ENCODE measurements at regions not wholly inside any gene's neighbourhood (a gene's known extent, or its start where the extent isn't known, plus 50 kb on each side); places are given as distances from the start of the nearest gene placed in this dataset.

DNA sequence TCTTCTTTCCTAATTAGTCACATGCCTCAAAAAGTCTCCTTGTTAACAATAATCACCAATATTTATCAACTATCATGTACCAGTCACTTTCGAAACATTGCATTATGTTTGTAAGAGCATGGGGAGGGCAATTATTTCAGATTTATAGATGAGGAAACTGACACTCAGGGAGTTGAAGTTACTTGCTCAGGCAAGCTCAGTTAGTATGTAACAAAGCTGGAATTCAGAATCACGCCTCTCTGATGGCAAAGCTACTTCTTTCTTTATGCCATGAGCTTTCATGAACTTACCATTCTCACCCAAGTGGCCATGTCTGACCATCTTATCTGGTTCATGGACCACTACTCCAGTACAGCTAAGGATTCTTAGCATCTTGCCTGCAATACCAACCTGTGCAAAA lies 183.4 kb upstream of the TANK start:
- no peak for DNase-seq

DNA sequence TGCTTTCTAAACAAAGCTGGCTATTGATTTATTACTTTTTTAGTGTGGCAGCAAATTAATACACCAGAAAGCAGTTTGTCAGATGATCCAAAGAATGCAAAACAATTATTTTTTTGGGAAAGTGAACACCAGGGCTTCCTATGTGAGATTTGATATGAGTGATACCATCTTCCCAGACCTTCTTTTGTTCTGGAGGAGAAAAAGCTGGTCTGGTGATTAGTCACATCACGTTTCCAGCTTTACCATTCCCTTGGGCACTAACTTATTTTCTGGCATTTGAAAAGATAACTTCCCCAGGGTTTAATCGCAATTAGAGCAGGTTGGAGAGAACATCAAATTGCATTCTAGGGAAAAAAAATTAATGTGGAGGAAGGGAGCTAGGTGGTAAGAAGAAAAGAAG lies 182.9 kb upstream of the TANK start:
- no peak for DNase-seq

DNA sequence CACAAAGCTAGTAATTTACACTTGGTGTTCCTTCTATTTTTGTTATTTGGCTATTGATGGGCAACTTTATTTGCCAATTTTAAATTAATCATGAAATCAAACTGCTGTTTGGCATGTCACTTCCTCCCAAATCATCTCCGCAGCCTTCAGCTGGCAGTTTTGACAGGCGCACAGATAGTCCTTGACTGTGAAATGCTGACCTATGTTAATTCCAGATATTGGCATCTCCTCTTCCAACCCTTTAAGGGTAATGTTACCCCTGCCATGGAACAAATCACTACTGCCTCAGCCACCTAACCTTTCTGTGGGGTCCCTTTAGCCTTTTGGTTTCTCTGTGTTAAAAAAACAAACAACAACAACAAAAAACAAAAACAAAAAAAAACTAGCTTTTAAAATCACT lies 182.4 kb upstream of the TANK start:
- DNase-seq, result no peak

DNA sequence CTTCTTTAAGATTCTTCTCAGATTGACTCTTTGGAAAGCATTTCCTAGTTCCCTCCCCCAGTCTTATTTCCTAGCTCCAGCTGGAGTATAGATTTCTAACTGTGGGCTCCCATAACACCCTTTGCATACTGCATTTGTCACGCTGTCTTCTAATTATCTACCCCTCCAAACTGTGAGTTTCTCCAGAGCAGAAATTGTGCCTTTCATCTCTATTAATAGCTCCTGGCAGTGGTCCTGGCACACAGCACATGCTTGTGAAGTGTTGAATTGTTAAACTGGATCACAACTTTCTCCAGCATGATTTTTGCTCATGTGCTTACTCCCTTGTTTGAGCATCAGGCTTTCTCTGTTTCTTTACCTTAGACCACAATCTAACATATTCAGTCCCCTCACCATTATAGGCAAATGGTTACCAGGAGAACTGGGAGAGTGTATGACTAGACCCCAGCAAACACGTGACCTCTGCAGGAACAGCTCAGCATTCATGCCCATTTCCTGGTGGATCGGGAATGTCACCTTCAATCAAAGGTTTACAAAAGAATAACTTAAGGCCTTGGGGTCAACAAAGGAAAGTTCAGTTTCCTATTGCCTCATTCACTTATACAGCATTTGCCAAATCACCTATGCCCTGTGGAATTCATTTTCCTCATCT lies 175.7 kb upstream of the TANK start:
- DNase-seq, result no peak

DNA sequence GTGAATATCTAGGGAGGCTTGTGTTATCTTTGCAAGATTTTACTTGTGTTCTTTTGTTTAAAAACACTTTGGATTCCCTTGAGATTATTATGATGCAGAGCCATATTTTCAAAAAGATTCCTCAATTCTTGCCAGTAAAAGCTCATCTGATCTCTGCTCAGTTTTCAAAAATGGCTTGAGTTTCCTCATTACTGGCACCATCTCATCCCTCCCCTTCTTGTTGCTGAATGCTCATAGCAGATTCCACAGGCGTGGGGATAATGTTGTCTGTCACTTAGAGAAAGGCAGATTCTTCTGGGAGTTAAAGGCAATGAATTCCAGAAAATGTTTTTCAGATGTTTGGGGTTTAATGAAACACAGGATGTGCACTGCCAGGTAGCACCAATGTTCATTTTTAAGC lies 170.4 kb upstream of the TANK start:
- no peak for DNase-seq

DNA sequence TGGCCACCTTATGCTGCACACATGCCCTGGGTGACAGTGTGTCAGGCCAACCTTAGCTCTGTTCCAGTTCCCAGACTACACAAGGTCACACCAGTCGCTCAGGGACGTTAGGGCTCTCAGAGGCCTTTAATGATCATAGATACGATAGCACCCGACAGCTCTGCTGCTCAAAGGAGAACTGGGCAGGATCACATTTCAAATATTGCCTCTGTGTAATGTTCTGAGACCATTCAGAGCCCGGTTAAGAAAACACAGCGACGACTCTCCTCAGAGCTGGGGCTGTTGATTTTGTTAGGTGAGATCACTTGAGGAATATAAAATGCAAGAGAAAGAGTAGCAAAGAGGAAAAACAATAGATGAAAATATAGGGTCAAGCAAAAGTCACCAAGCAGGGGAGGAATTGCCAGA lies 166.6 kb upstream of the TANK start:
- no peak for DNase-seq

DNA sequence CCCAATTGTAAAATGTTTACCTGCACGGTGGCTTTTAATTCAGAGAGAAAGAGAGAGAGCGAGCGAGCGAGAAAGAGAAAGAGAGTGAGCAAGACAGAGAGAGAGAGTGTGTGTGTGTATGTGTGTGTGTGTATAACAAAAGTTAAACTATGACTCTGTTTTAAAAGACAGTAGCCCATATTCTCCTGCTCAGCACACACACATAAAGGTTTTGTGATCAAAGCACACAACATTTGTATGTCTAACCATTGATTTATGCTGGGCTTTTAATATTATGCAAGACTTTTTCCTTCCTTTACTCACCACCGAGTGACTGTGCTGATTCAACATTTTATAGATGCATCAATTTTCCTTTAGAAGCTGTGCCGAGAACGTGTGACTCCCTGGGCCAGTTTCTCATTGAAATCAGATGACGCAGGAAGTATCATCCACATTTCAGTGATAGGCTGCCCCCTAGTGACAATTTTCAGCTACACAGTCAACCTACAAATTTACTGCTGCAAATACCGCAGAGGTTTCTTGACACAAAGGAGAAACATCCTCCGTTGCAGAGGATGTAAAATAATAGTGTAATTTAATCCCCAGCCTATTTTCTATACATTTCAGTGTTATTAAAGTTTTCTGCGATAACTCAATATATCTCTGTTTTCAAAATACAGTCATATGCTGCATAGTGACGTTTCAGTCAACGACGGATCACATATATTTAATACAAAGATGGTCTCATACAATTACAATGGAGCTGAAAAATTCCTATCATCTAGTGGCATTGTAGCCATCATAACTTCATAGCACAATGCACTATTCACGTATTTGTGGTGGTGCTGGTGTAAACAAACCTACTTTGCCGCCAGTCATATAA lies 165.9 kb upstream of the TANK start:
- DNase-seq, result peak; percentile 5 to 71

DNA sequence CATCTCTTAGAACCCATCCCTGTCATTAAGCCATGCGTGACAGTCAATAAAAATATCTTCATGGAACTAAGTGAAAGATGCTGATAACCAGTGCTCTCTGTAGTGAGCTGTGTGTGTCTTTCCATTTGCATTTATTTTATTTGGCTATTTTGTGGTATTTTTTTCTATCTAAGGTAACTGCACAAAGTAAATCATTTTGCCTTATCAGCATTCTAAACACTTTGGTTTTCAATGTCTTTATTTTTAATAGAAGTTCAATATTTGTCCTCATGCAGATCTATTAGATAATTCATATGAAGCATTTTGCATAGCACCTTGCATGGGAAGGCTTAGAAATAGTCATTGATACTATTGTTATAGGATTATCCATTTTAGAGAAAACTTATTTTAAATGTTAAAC lies 163.6 kb upstream of the TANK start:
- no peak for DNase-seq

DNA sequence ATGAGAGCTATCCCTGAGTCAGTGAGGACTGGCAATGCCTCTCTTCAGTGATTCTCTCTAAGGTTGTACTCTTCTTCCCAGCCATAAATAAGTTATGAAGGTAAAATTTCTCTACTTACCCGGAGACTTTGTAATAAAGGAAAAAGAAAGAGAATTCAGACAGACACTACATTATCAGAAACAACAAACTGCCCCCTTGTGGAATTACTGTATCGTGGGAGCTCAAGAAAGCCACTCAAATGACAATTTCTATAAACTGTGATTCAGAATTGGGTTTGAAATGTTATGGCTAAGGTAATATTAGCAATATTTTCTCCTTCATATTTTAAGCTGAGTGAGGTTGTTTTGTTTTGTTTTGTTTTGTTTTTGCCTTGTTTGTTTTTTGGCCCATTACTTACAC lies 155.8 kb upstream of the TANK start:
- DNase-seq, result peak in 1 of 2 experiments; percentile 13

DNA sequence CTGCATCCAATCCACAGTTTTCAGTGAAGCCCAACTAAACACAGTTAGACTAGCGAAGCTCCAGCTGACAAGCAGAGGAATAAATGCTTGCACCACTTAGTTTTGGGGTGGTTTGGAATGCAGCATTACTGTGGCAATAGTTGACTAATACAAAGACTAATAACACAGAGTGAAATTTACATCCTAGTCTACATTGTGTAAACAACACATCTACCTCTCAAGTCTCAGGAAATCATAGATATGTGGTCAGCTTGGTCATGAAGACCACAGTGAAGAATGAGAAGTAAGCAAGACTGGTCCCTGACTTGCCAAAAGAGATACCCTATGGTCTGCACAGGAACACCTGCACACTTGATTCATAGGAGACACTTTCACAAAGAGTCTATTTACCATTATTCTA lies 155.1 kb upstream of the TANK start:
- no peak for DNase-seq

DNA sequence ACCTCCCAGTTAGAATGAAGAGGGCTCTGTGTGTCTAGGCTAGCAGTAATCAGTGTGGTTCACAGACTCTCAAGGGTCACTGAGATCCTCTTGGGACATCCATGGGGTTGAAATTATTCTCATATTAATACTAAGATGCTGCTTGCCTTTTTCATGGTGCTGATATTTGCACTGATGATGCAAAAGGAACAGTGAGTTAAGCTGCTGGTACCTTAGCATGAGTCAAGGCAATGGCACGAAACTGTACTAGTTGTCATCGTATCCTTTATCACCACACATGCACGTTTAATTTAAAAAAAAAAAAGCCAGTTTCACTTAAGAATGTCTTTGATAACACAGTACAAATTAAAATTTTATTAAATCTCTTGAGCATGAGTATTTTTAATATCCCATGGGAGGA lies 151.9 kb upstream of the TANK start:
- DNase-seq, result no peak

DNA sequence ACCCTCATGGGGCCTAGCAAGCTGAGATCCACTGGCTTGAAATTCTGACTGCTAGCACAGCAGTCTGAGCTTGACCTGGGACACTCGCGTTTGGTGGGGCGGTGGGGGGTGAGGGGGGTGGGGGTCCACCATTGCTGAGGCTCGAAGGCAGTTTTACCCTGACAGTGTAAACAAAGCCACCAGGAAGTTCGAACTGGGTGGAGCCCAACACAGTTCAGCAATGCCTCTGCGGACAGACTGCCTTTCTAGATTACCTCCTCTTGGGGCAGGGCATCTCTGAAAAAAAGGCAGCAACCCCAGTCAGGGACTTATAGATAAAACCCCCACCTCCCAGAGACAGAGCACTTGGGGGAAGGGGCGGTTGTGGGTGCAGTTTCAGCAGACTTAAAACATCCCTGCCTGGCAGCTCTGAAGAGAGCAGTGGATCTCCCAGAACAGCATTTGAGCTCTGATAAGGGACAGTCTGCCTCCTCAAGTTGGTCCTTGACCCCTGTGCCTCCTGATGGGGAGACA lies 149.7 kb upstream of the TANK start:
- DNase-seq, result no peak

DNA sequence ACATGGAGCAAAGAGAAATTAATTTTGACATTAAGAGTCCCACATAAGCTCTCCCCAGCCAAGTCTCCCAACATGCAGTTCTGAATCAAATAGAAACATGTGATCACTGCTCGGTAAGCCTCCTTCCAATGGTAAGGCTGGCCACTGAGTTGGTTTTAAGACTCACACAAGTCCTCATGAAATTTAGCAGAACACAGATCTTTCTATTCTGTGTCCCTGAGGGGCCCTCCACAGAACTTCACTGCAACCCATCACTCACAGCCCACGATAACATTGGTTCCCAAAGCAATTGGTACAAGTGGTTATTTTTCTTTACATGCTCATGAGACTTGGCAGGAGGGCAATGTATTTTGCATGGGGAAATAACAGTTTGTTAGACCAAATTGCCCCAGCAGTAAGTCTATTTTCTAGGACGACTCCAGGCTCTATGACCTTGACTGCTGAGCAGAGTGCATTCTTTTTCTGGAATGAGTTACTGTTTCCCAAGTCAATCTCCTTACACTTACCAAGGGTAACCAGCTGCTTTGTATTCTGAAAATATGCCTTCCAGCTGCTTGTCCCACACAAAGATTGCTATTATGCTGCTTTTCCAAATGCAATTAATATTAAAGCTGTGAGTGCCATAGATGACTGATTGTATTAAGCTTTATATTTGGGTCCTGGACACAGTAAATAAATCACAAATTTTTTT lies 142.3 kb upstream of the TANK start:
- no peak for DNase-seq

DNA sequence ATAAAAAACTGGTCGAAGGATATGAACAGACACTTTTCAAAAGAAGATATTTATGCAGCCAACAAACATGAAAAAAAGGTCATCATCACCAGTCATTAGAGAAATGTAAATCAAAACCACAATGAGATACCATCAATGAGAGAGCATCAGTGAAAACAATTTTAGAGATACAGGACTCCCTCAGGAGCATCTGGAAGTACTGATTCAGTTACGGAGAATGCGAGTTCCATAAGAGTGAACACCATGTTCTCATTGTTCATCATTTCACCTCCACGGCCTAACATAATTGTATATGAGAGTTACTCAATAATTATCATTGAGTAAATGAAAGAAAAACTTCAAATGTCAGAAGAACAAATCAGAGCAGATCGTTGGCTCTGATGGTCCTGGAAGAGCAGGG lies 140.9 kb upstream of the TANK start:
- DNase-seq, result no peak

DNA sequence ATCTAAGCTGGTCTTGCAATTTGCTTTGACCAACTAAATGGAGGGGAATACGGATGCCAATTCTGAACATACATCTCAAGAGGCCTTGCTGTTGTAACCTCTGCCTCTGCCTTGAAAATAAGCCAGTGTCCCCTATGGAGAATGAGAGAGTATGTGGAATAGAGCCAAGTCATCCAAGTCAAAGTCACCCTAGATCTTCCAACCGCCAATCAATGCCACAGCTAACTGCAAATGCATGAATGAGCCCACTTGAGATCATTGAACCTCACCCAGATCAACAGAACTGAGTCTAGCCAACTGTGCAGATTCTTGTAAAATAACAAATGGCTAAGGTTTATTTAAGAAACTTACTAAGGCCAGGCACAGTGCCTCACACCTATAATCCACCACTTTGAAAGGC lies 139.8 kb upstream of the TANK start:
- no peak for DNase-seq

DNA sequence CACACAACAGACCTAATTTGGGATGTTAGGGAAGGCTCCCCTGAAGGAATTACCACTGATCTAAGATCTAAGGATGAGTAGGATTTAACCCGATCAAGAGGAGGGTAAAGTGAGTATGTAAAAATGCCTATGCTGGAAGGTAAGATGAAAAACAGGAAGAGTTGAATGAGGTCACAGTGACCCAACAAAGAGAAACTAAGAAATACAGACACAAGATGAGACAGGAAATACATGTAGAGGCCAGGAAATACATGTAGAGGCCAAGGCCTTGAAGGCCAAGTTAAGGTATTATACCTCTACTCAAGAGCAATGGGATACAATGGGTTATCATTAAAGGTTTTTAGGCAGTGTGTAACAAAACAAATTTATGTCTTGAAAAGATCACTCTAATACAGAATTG lies 131.6 kb upstream of the TANK start:
- DNase-seq, result no peak

DNA sequence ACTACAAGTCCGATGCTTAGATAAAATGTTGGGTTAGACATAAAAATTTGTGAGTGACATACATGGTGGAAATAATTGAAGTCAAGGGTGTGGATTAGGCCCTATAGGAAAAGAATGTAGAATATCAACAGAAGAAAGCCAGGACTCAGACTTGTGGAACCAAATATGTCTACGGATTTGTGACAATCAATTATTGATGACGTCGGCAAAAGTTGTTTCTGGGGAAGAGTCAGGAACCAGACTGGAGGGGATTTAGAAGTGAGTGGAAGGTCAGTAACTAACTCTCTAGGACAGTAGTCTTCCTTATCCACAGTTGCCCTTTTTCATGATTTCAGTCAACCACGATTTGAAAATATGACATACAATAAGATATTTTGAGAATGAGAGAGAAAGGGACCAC lies 130.9 kb upstream of the TANK start:
- no peak for DNase-seq

DNA sequence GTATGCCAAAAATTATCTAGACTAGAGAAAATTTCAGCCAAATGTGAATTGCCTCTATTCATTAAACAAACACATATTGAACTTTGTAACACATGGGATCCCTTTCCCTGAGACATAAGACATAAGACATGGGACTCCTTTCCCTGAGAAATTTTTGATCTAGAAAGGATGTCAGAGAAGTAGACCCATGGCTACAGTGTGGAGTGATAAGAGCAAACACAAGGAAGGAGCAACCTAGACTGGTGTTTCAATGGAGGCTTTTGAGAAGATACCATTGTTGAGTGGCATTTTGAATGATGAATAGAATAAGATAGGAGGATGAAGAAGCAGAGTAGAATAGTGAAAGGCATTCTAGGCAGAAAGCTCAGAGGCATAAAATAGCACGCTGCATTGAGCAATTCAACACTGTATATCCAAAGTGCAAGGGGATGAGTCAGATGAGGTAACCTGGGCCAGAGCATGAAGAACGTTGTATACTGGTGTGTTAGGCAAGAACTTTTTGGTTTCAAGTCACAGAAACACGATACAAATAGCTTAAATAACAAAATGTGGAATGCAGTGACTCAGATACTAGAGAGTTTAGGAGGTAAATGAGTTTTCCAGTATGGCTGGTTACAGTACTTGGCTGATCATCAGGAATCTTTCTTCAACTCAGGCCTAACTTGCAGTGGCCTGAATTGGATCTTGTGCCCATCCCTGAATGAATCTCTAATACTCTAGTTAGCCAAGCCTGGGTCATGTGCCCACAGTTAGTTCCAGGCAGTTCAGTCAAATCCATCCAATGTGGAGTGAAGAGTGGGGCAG lies 129.8 kb upstream of the TANK start:
- DNase-seq, result peak in 1 of 2 experiments; percentile 2

DNA sequence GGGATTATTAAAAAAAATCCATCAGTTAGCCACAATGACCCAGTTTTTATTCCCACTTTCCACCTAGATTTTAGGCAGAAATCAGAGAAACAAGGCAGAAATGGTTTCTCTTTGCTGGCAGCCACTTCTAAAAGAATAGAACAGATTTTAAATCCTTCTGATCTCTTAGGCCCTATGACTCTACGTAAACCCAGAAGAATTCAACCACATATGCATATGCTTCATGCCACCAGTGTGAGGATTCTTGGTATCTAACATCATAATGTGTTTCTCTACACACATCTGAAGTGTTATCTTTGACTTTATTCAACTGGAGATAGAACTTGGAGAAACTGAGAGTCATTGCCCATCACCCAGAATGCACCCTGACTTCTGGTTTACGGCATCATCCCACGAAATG lies 128.7 kb upstream of the TANK start:
- no peak for DNase-seq

DNA sequence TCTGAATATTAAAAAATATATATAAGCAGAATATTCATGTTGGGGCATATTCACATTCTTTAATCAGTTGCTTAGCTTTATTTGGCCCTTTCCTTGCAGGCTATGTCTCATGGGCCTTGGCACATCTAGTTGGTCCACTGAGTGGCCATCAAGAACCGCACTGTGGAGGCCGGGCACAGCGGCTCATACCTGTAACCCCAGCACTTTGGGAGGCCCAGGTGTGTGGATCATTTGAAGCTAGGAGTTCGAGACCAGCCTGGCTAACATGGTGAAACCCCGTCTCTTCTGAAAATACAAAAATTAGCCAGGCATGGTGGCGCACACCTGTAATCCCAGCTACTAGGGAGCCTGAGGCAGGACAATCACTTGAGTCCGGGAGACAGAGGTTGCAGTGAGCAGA lies 127.6 kb upstream of the TANK start:
- no peak for DNase-seq

DNA sequence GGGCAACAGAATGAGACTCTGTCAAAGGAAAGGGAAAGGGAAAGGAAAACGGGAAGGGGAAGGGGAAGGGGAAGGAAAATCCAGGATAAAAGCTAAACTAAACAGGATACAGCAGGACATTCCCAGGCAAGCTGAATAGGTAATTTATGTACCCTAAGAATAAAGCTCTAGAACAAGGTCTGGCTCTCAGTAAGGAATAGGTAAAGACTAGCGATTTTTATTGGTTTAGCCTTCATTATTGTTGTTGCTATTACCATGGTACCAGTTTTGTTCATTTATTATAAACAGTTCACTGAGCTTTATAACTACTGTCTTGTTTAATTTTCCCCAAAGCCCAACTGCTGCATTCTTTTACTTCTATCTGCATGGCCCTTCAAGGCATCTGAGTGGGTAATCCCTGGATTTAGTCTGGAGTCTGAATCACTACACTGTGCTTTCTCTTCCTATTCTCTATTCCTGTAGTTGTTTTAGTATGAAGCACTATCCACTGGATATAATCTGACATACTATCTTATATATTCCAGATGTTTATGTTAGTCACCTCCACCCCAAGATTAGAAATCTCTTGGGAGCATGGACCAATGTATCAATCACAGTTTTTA lies 127.1 kb upstream of the TANK start:
- DNase-seq, result no peak

DNA sequence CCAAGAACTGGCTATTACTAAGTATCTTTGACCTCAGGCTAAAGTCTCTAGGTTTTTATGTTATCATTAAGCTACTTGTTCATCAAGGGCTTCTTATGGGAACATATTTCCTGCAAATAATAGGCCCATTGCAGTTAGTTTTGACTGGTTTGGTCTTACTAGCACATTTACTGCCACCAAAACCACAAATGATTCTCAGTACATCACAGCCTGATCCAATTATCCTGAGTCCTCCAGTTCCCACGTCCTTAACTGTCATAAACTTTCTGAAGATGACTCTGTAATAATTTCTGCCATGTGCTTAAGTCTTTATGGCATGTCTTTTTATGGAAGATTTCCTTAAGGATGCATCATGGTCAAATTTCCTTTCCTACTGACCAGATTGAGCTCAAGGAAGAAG lies 123.3 kb upstream of the TANK start:
- no peak for DNase-seq

DNA sequence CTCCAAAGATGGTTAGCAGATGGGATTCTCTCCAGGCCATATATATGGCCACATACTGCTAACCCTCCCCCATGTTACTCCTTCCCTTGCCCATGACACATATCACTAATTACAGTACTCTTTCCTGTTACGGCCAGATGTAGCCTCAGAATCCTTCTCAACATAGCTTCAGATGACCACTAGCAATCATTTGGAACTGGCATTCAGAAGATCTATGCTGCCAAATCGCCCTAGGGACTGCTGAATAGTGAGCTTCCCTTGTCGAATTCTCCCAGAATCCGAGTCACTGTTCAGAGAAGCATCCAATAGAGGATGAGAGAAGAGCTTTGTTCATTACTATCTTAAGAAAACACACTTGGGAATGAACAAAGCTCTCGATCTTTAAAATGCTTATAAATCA lies 121.2 kb upstream of the TANK start:
- DNase-seq, result no peak
